HG03196 (cell line): ENCODE measurements at regions not wholly inside any gene's neighbourhood (a gene's known extent, or its start where the extent isn't known, plus 50 kb on each side); places are given as distances from the start of the nearest gene placed in this dataset.

Experiments
- ATAC-seq: cut with Tn5 transposase; IDR thresholded peaks from one replicate; pipeline ENCODE4 v1.9.1; 2021; ENCODE audit not compliant: unreplicated experiment

- no peak for ATAC-seq
Measured at GRCh38 chr6:87860902-87861301, 158.9 kb upstream of the AKIRIN2 start.

GRCh38 chr6:87858440-87858839 lies 156.4 kb upstream of the AKIRIN2 start:
- no peak for ATAC-seq

- ATAC-seq: no peak
Measured at GRCh38 chr6:87851674-87852299, 149.8 kb upstream of the AKIRIN2 start.

- no peak for ATAC-seq
Measured at GRCh38 chr6:87848616-87849015, 146.6 kb upstream of the AKIRIN2 start.

- no peak for ATAC-seq
Measured at GRCh38 chr6:87847830-87848210, 145.8 kb upstream of the AKIRIN2 start.

GRCh38 chr6:87847135-87847829 lies 145.2 kb upstream of the AKIRIN2 start:
- no peak for ATAC-seq

- no peak for ATAC-seq
Measured at GRCh38 chr6:87846434-87846833, 144.4 kb upstream of the AKIRIN2 start.

- ATAC-seq: no peak
Measured at GRCh38 chr6:87840324-87840723, 138.3 kb upstream of the AKIRIN2 start.

GRCh38 chr6:87837876-87838275 lies 135.8 kb upstream of the AKIRIN2 start:
- no peak for ATAC-seq

GRCh38 chr6:87837444-87837843 lies 135.4 kb upstream of the AKIRIN2 start:
- ATAC-seq: no peak

- peak; percentile 71 for ATAC-seq
Measured at GRCh38 chr6:87832025-87832825, 130.2 kb upstream of the AKIRIN2 start.

GRCh38 chr6:87830907-87831306 lies 128.9 kb upstream of the AKIRIN2 start:
- no peak for ATAC-seq

GRCh38 chr6:87829622-87830121 lies 127.6 kb upstream of the AKIRIN2 start:
- ATAC-seq: no peak

GRCh38 chr6:87828044-87828443 lies 126.0 kb upstream of the AKIRIN2 start:
- ATAC-seq: no peak

GRCh38 chr6:87827346-87827745 lies 125.3 kb upstream of the AKIRIN2 start:
- no peak for ATAC-seq

- no peak for ATAC-seq
Measured at GRCh38 chr6:87826424-87826823, 124.4 kb upstream of the AKIRIN2 start.

- ATAC-seq: no peak
Measured at GRCh38 chr6:87825821-87826221, 123.8 kb upstream of the AKIRIN2 start.

- no peak for ATAC-seq
Measured at GRCh38 chr6:87824958-87825491, 123.0 kb upstream of the AKIRIN2 start.

- no peak for ATAC-seq
Measured at GRCh38 chr6:87822011-87822410, 120.0 kb upstream of the AKIRIN2 start.

- no peak for ATAC-seq
Measured at GRCh38 chr6:87820343-87820984, 118.4 kb upstream of the AKIRIN2 start.

GRCh38 chr6:87817183-87817582 lies 115.2 kb upstream of the AKIRIN2 start:
- ATAC-seq: no peak
